GM12873 (cell line): ENCODE measurements at regions not wholly inside any gene's neighbourhood (a gene's known extent, or its start where the extent isn't known, plus 50 kb on each side); places are given as distances from the start of the nearest gene placed in this dataset.

Source experiments
- CTCF ChIP-seq: IDR thresholded peaks from 2 replicates; pipeline ENCODE4 v1.5.1; 2012; ENCODE audit warnings: low read depth, mild to moderate bottlenecking, moderate library complexity, low read length, control low read depth; ENCODE audit not compliant: insufficient read depth; ENCODE audit errors: missing control alignments

DNA sequence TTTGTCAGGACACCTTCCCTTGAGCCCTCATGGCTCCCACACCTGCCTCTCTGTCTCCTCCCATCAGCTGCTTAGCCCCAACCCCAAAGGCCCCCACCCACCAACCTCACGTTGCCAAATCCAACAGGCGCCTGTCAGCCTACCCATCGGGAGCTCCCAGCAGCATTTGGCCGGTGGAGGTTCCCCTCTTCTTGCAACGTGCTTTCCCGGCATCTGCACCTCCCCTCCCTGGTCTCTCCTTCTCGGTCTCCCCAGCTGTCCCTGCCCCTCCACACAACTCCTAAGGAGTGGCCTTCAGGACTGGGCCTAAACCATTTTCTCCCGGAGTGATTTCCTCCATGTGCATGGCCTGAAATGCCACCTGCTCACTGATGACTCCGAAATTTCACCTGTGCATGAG lies 71.9 kb downstream of the KLHDC7A start:
- no peak for TF ChIP-seq CTCF

DNA sequence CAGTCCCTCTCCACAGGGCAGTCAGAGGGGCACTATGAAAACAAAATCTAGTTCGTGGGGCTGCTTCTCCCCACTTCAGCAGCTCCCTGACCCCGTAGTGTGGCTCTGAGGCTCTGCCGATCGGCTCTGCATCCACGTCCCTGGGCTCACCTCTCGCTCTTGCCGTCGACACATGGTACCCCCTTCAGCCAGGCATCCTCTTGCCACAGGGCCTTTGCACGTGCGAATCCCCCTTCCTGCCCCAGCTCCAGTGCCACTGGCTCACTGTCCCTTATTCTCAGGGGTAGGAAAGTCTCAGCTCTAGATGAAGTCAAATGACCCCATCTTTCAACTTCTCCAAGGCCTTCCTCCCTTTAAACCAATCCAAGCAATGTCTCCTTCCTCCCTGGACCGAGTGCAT lies 72.7 kb downstream of the KLHDC7A start:
- TF ChIP-seq CTCF = no peak

DNA sequence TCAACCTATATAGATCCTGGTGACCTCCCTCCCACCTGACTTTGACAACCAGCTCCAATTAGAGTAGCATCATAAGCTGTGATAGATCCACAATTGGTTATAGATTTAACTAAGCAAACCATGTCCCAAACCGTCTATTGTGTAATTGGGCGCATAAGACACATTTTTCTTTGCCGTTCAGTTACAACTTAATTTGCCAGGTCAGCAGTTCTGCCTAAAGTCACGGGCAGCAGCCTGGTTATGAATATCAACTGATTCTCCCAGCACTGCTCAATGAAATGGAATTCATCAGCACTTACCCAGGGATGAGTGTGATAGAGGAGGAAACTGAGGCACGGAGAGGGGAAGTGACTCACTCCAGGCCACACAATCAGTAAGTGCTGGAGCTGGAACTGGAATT lies 73.4 kb downstream of the KLHDC7A start:
- no peak for TF ChIP-seq CTCF

DNA sequence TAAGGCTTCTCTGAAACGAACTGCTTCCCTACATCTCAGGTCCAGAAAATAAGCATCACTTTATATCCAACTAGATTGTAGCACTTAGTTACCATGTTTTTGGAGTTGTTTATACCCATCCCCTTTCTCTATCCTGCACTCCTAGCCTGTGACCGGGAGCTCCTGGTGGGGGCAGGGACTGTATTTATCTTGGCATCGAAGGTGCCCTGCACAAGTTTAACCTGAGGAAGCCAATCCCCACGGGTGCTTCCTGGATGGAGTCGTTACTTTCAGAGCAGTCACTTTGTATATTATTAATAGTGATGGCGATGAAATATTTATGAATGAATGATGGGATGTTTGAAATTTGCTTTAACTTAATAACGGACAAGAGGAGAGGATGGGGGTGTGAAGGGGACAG lies 73.9 kb downstream of the KLHDC7A start:
- no peak for TF ChIP-seq CTCF

GRCh38 chr1:18555036-18555435 lies 74.3 kb downstream of the KLHDC7A start:
- TF ChIP-seq CTCF = no peak

DNA sequence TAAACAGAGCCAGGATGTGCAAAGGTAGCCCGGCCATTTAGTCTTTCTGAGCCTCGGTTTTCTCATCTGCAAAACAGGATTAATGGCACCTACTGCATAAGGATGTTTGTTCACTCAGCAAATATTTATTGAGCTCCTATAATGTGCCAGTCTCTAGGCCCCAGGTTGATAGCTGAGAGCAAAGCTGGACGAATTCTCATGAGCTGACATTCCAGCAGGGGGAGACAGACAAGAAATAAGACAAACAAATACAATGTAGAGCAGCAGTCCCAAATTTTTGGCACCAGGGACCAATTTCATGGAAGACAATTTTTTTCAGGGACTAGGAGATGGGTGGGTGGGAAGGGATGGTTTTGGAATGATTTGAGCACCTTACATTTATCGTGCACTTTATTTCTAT lies 74.3 kb upstream of the PAX7 start:
- TF ChIP-seq CTCF = peak; percentile 47

DNA sequence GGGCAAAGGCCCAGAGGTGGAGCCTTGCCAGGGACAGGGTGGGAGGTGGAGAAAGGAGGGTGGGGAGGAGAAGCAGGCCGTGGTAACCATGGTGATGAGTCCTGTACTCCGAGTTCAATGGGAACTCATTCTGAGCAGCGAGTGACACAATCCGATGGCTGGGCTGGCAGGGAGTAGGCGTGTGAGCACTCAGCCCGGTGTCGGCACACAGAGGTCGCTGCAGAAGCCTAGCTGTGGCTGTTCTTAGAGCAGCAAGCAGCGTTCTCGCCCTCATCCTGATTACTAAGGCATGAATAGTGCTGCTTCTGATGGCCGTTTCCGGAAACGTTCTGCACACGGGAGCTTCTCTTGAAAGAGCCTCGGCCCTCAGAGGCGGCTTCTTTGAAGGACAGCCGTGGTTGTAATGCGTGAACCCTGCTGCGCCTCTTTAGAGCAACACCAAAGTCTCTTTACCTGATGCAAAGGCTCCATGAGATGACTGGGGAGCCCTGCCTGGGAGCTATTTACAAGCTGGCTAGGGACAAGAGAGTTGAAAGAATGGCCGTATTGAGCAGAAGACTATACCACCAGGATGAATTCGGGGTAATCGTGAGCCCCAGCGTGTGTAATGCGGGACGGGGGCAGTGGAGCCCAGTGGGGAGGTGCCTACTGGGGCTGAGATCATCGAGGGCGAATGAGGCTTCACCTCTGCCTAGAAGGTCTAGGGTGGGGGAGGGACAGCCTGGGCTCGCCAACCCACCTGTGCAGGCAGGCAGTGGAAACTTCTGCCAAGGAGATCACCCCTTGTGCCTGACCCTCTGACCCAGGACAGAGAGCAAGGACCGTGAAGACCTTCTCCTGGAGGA lies 72.8 kb upstream of the PAX7 start:
- TF ChIP-seq CTCF = no peak
